Cardiac muscle cell (in vitro differentiated cells and primary cell): ENCODE measurements at regions not wholly inside any gene's neighbourhood (a gene's known extent, or its start where the extent isn't known, plus 50 kb on each side); places are given as distances from the start of the nearest gene placed in this dataset.

Source experiments
- DNase-seq, 2 donors: peaks; one replicate each; pipeline versions ENCODE4 v3.0.0 to v3.0.0-alpha.2; 2010 to 2017; ENCODE audit warnings: low read depth in 1 of 2, low spot score in 1 of 2
- H3K27ac ChIP-seq: fragments of 200-600 bp; sonication (generic); 2 replicates; pipeline ENCODE4 v1.5.1; 2016
- H3K27me3 ChIP-seq: fragments of 200-600 bp; sonication (generic); 2 replicates; pipeline ENCODE4 v1.6.0; 2016; ENCODE audit warnings: control low read depth
- H3K36me3 ChIP-seq: fragments of 200-600 bp; sonication (generic); 2 replicates; pipeline ENCODE4 v1.5.1; 2016; ENCODE audit warnings: control low read depth
- H3K4me1 ChIP-seq: fragments of 200-600 bp; sonication (generic); 2 replicates; pipeline ENCODE4 v1.8.1; 2017; ENCODE audit warnings: low read depth, mild to moderate bottlenecking, mixed run types
- H3K4me3 ChIP-seq: fragments of 200-600 bp; sonication (generic); 2 replicates; pipeline ENCODE4 v1.5.1; 2016; ENCODE audit warnings: mild to moderate bottlenecking
- H3K9me3 ChIP-seq: fragments of 200-600 bp; sonication (generic); 2 replicates; pipeline ENCODE4 v1.5.1; 2017; ENCODE audit warnings: low read depth, mild to moderate bottlenecking, control low read depth
- TF ChIP-seq, protein P1 (sequence below): IDR thresholded peaks from 2 replicates; pipeline ENCODE4 v1.5.1; 2012; ENCODE audit warnings: low read depth, mild to moderate bottlenecking, low read length

GRCh38 chr1:218048828-218049420 lies 236.2 kb upstream of the RRP15 start:
- peaks cover 7% of the 10 kb centered on the region for H3K4me1 ChIP-seq
- no peak overlapping the region for H3K27ac ChIP-seq
- no peaks in the 10 kb centered on the region for H3K36me3 ChIP-seq
- no peaks in the 10 kb centered on the region for H3K9me3 ChIP-seq
- H3K27me3 ChIP-seq, result no peaks in the 10 kb centered on the region
- H3K4me3 ChIP-seq, result no peak overlapping the region
- DNase-seq, result peak in 1 of 2 donors; percentile 44
- TF ChIP-seq, protein P1, sequence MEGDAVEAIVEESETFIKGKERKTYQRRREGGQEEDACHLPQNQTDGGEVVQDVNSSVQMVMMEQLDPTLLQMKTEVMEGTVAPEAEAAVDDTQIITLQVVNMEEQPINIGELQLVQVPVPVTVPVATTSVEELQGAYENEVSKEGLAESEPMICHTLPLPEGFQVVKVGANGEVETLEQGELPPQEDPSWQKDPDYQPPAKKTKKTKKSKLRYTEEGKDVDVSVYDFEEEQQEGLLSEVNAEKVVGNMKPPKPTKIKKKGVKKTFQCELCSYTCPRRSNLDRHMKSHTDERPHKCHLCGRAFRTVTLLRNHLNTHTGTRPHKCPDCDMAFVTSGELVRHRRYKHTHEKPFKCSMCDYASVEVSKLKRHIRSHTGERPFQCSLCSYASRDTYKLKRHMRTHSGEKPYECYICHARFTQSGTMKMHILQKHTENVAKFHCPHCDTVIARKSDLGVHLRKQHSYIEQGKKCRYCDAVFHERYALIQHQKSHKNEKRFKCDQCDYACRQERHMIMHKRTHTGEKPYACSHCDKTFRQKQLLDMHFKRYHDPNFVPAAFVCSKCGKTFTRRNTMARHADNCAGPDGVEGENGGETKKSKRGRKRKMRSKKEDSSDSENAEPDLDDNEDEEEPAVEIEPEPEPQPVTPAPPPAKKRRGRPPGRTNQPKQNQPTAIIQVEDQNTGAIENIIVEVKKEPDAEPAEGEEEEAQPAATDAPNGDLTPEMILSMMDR, result no peak

DNA sequence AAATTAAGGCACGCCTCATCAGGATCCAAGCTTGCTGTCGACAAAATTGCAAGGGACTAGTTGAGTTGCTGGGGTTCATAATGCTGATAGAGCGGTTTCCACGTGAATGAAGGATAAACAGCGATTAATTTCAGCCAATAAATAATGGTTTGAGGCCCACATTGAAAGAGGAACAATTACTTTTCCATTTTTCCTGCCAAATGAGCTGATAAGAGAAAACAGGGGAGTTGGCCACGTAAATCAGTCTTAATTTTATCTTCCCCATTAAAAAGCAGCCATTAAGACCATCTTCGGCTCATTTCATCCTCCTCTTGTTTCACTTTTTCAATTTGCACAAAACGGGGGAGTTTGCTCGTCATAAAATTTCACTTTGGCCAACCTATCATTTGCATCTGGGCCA lies 235.5 kb upstream of the RRP15 start:
- Histone ChIP-seq H3K27me3 (no peaks in the 10 kb centered on the region), H3K4me3 (no peak overlapping the region), H3K4me1 (peaks cover 7% of the 10 kb centered on the region), H3K36me3 (no peaks in the 10 kb centered on the region), H3K9me3 (no peaks in the 10 kb centered on the region), H3K27ac (no peak overlapping the region)
- TF ChIP-seq, protein P1, result no peak
- no peak for DNase-seq

DNA sequence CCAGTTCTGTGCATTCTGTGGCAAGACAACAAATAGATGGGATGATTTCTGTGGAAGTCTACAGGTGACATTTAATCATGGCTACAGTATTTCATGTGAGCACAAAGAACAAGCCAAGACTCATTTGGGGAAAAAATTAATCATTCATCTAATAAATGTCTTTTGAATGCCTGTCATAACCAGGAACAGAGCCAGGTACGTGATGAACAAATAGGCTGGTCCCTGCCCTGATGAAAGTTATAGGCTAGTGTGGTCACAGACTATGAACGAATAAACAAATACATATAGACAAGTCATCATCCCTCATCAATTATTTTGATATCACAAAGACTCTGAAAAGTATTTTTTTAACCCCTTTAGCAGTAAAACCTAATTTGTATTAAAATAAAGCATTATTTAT lies 226.4 kb upstream of the RRP15 start:
- no peaks in the 10 kb centered on the region for H3K36me3 ChIP-seq
- no peak overlapping the region for H3K4me3 ChIP-seq
- H3K27me3 ChIP-seq, result no peaks in the 10 kb centered on the region
- H3K4me1 ChIP-seq, result no peaks in the 10 kb centered on the region
- no peaks in the 10 kb centered on the region for H3K9me3 ChIP-seq
- no peak for DNase-seq
- TF ChIP-seq, protein P1, result no peak
- H3K27ac ChIP-seq, result no peak overlapping the region

GRCh38 chr1:218064426-218064825 lies 220.7 kb upstream of the RRP15 start:
- Histone ChIP-seq H3K27me3 (no peaks in the 10 kb centered on the region), H3K36me3 (no peaks in the 10 kb centered on the region), H3K4me1 (no peaks in the 10 kb centered on the region), H3K9me3 (no peaks in the 10 kb centered on the region), H3K27ac (no peak overlapping the region), H3K4me3 (no peak overlapping the region)
- TF ChIP-seq, protein P1, result no peak
- no peak for DNase-seq

GRCh38 chr1:218066332-218066731 lies 218.8 kb upstream of the RRP15 start:
- H3K27me3 ChIP-seq, result no peaks in the 10 kb centered on the region
- TF ChIP-seq, protein P1, result no peak
- H3K27ac ChIP-seq, result no peak overlapping the region
- no peaks in the 10 kb centered on the region for H3K4me1 ChIP-seq
- DNase-seq, result no peak
- H3K36me3 ChIP-seq, result no peaks in the 10 kb centered on the region
- no peaks in the 10 kb centered on the region for H3K9me3 ChIP-seq
- no peak overlapping the region for H3K4me3 ChIP-seq
